Lung (tissue), 11 donors: ENCODE measurements at regions not wholly inside any gene's neighbourhood (a gene's known extent, or its start where the extent isn't known, plus 50 kb on each side); places are given as distances from the start of the nearest gene placed in this dataset.
"Not testable (repeated sequence)": the region's sequence is repeated elsewhere in the genome, so short reads cannot be mapped to it uniquely, and the experiment has no call there.

Source experiments
- ATAC-seq: fragments of 200-7000 bp; cut with Tn5 transposase; one replicate; pipeline ENCODE4 v1.9.1; 2020; ENCODE audit warnings: moderate number of reproducible peaks; ENCODE audit not compliant: insufficient read depth, low FRiP score
- DNase-seq, 3 donors: peaks; one replicate each; pipeline ENCODE4 v3.0.0-alpha.2; 2013 to 2017
- H3K27ac ChIP-seq, 2 donors: one replicate each; pipeline ENCODE4 v1.5.1; 2013; ENCODE audit warnings: mild to moderate bottlenecking in 2 of 2, moderate library complexity in 2 of 2, control low read depth in 1 of 2, inconsistent platforms in 1 of 2, low read depth in 1 of 2, low read length in 1 of 2
- H3K27me3 ChIP-seq, 3 donors: one replicate each; pipeline ENCODE4 v1.5.1; 2013; ENCODE audit warnings: low read length in 2 of 3; ENCODE audit not compliant: control insufficient read depth in 3 of 3, insufficient read depth in 3 of 3
- H3K36me3 ChIP-seq, 4 donors: one replicate each; pipeline ENCODE4 v1.5.1; 2013; ENCODE audit warnings: low read length in 4 of 4, mild to moderate bottlenecking in 1 of 4, moderate library complexity in 1 of 4; ENCODE audit not compliant: control insufficient read depth in 4 of 4, insufficient read depth in 4 of 4
- H3K4me1 ChIP-seq, 5 donors: one replicate each; pipeline ENCODE4 v1.5.1; 2013; ENCODE audit warnings: low read length in 5 of 5, mild to moderate bottlenecking in 2 of 5, moderate library complexity in 1 of 5; ENCODE audit not compliant: control insufficient read depth in 5 of 5, insufficient read depth in 5 of 5
- H3K4me3 ChIP-seq: one replicate; pipeline ENCODE4 v1.5.1; 2013; ENCODE audit warnings: mild to moderate bottlenecking, control low read depth, moderate library complexity
- H3K9ac ChIP-seq, 2 donors: one replicate each; pipeline ENCODE4 v1.5.1; 2013; ENCODE audit warnings: low read length in 2 of 2, control low read depth in 1 of 2; ENCODE audit not compliant: insufficient read depth in 1 of 2
- H3K9me3 ChIP-seq, 4 donors: one replicate each; pipeline ENCODE4 v1.5.1; 2013; ENCODE audit warnings: low read length in 3 of 4, mild to moderate bottlenecking in 1 of 4, moderate library complexity in 1 of 4; ENCODE audit not compliant: control insufficient read depth in 4 of 4, insufficient read depth in 3 of 4
- CTCF ChIP-seq: IDR thresholded peaks from 2 replicates; pipeline ENCODE4 v1.5.1; 2012; ENCODE audit warnings: mild to moderate bottlenecking; ENCODE audit errors: control extremely low read depth, extremely low read depth
- WGBS, 2 donors: extraction: QIAGEN DNeasy Blood & Tissue Kit; methylation state at CpG; one replicate each; pipeline ENCODE4 v1.1.7; 2013; 5-methylcytosine and 5-hydroxymethylcytosine counted together
- donor health status: control.
- donor health status: control.
- donor health status: Bipolar disorder and iron deficiency.
- donor health status: healthy.
- donor health status: DM: yes; HTN: yes; CAD: no.

GRCh38 chr16:29303520-29303919 is 103.0 kb downstream of the NPIPB11 start:
- TF ChIP-seq CTCF = no peak
- ATAC-seq (no peak), DNase-seq (no peak)
- Histone ChIP-seq H3K27ac (no peak overlapping the region), H3K27me3 (no peaks in the 10 kb centered on the region), H3K9me3 (peaks cover 0 to 8% (median 0%) of the 10 kb centered on the region in 4 donors), H3K4me1 (peaks cover 0 to 38% (median 6%) of the 10 kb centered on the region in 5 donors), H3K9ac (no peak overlapping the region), H3K36me3 (peaks cover 0 to 4% (median 0%) of the 10 kb centered on the region in 4 donors), H3K4me3 (no peak overlapping the region)
- 95 to 96% methylated on average over 5 of the region's 5 CpGs for WGBS, 2 donors

GRCh38 chr16:29302976-29303375 is 103.5 kb downstream of the NPIPB11 start:
- no peaks in the 10 kb centered on the region for H3K27me3 ChIP-seq
- H3K4me1 ChIP-seq = peaks cover 0 to 33% (median under 1%) of the 10 kb centered on the region in 5 donors
- H3K9me3 ChIP-seq = peaks cover 0 to 8% (median 0%) of the 10 kb centered on the region in 4 donors
- TF ChIP-seq CTCF = no peak
- H3K27ac ChIP-seq = no peak overlapping the region
- whole genome bisulfite sequencing, 2 donors = 97% methylated on average over 13 of the region's 13 CpGs
- ATAC-seq = no peak
- no peak overlapping the region for H3K9ac ChIP-seq
- peaks cover 0 to 4% (median 0%) of the 10 kb centered on the region in 4 donors for H3K36me3 ChIP-seq
- no peak for DNase-seq
- H3K4me3 ChIP-seq = no peak overlapping the region

- DNase-seq, H3K9ac ChIP-seq, H3K4me3 ChIP-seq, H3K9me3 ChIP-seq, ATAC-seq, H3K27ac ChIP-seq, H3K36me3 ChIP-seq, H3K27me3 ChIP-seq: not testable (repeated sequence)
- peaks cover 0 to 28% (median 0%) of the 10 kb centered on the region in 5 donors for H3K4me1 ChIP-seq
- 92 to 96% methylated on average over 20 of the region's 20 CpGs for WGBS, 2 donors
Observed at GRCh38 chr16:29302433-29302832, 104.1 kb downstream of the NPIPB11 start.

- DNase-seq, H3K27ac ChIP-seq, H3K9ac ChIP-seq, H3K27me3 ChIP-seq, H3K36me3 ChIP-seq, H3K9me3 ChIP-seq, ATAC-seq, H3K4me3 ChIP-seq: not testable (repeated sequence)
- peaks cover 0 to 21% (median 0%) of the 10 kb centered on the region in 5 donors for H3K4me1 ChIP-seq
- 78 to 79% methylated on average over 14 to 15 of the region's 15 CpGs for WGBS, 2 donors
Observed at GRCh38 chr16:29301662-29302285, 104.7 kb downstream of the NPIPB11 start.

- H3K4me3 ChIP-seq, H3K27me3 ChIP-seq, H3K27ac ChIP-seq, H3K9ac ChIP-seq, ATAC-seq, H3K36me3 ChIP-seq, H3K9me3 ChIP-seq: not testable (repeated sequence)
- peaks cover 0 to 20% (median 0%) of the 10 kb centered on the region in 5 donors for H3K4me1 ChIP-seq
- DNase-seq = peak in 2 of 3 donors; percentile 34 to 36
- WGBS, 2 donors = 71 to 72% methylated on average over 22 to 29 of the region's 29 CpGs
Observed at GRCh38 chr16:29300541-29301535, 105.7 kb downstream of the NPIPB11 start.

- ATAC-seq (peak; percentile 44), DNase-seq (peak in 1 of 3 donors; percentile 36)
- not testable (repeated sequence) for H3K27me3 ChIP-seq, H3K36me3 ChIP-seq, H3K9me3 ChIP-seq, H3K4me3 ChIP-seq, H3K27ac ChIP-seq, H3K9ac ChIP-seq
- peaks cover 0 to 20% (median 0%) of the 10 kb centered on the region in 5 donors for H3K4me1 ChIP-seq
- WGBS, 2 donors = 23 to 50% methylated on average over 7 of the region's 7 CpGs
Observed at GRCh38 chr16:29300030-29300491, 106.5 kb downstream of the NPIPB11 start.
